ENCODE measurements at regions not wholly inside any gene's neighbourhood (a gene's known extent, or its start where the extent isn't known, plus 50 kb on each side); places are given as distances from the start of the nearest gene placed in this dataset.

DNA sequence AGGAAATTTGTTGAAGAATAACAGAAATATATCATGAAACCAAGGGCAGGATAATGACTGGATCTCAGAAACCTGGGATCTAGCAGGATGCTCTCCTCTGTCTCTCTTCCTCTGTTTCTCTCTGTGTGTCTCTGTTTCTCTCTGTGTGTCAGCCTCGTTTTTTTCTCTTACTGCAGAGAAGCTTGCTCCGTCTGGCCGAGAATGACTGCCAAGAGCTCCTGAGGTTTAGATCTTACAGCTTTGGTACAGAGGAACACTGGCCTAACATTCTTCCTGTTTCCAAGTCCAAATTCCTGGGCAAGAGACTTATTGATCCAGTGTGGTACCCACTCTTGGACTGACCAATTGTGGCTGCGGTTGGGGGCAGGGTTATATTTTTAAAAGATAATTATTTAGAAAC, 564.0 kb downstream of the XPNPEP1 start:
- TF ChIP-seq, protein P1, sequence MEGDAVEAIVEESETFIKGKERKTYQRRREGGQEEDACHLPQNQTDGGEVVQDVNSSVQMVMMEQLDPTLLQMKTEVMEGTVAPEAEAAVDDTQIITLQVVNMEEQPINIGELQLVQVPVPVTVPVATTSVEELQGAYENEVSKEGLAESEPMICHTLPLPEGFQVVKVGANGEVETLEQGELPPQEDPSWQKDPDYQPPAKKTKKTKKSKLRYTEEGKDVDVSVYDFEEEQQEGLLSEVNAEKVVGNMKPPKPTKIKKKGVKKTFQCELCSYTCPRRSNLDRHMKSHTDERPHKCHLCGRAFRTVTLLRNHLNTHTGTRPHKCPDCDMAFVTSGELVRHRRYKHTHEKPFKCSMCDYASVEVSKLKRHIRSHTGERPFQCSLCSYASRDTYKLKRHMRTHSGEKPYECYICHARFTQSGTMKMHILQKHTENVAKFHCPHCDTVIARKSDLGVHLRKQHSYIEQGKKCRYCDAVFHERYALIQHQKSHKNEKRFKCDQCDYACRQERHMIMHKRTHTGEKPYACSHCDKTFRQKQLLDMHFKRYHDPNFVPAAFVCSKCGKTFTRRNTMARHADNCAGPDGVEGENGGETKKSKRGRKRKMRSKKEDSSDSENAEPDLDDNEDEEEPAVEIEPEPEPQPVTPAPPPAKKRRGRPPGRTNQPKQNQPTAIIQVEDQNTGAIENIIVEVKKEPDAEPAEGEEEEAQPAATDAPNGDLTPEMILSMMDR (conservative IDR thresholded peaks at IDR 0.05; ENCODE audit: low read length): no peak
- TF ChIP-seq EZH2phosphoT487 (IDR thresholded peaks at IDR 0.05; ENCODE audit: borderline replicate concordance, low read depth, low read length): no peak
- Histone ChIP-seq H3K4me1 (ENCODE audit: insufficient read depth, low read length, poor library complexity, severe bottlenecking) (no peaks in the 10 kb centered on the region), H3K27ac (ENCODE audit: low read depth, low read length, poor library complexity, severe bottlenecking) (no peak overlapping the region), H4K20me1 (ENCODE audit: insufficient read depth, low read length) (no peaks in the 10 kb centered on the region), H3K79me2 (ENCODE audit: insufficient read depth, low read depth, low read length) (no peaks in the 10 kb centered on the region), H3K4me2 (ENCODE audit: low read length) (no peak overlapping the region), H3K4me3 (ENCODE audit: low read depth, low read length, poor library complexity, severe bottlenecking) (no peak overlapping the region), H3K9me2 (ENCODE audit: insufficient read depth, low read length) (no peaks in the 10 kb centered on the region), H3K36me3 (ENCODE audit: insufficient read depth, low read length) (no peaks in the 10 kb centered on the region), H3K9me3 (ENCODE audit: low read length) (no peaks in the 10 kb centered on the region), H2AFZ (ENCODE audit: low read length) (no peak overlapping the region)
- POLR2A ChIA-PET: no interaction called here
- intact Hi-C loops (cut with micrococcal nuclease; ENCODE audit: unreplicated experiment): no loop called here
- BruUV-seq (replicated peaks): no TSS peak
- DNase-seq (ENCODE audit: low spot score): no peak
- CTCF ChIA-PET (ENCODE audit: unreplicated experiment): no interaction called here

DNA sequence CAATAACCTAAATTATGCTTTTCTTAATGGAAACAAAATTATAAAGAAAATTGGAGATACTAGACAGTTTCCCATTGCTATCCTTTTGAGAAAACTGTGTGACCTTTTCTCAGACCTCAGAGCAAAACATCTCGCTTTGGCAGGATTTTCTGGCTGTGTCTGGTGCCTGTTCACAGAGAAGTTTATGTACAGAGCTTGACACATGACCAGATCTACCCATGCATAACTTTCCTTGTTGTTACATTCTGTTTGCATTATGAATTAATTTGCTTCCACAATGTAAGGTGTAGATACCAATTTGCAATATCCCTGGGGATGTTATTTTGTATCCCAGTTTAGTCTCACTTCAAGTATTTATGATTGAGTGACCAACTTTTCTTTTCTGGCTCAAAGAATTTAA, 565.0 kb downstream of the XPNPEP1 start:
- intact Hi-C loops (cut with micrococcal nuclease; ENCODE audit: unreplicated experiment): no loop called here
- Histone ChIP-seq H3K36me3 (ENCODE audit: insufficient read depth, low read length) (no peaks in the 10 kb centered on the region), H3K4me1 (ENCODE audit: insufficient read depth, low read length, poor library complexity, severe bottlenecking) (no peaks in the 10 kb centered on the region), H2AFZ (ENCODE audit: low read length) (no peak overlapping the region), H3K4me3 (ENCODE audit: low read depth, low read length, poor library complexity, severe bottlenecking) (no peak overlapping the region), H3K9me3 (ENCODE audit: low read length) (no peaks in the 10 kb centered on the region), H4K20me1 (ENCODE audit: insufficient read depth, low read length) (no peaks in the 10 kb centered on the region), H3K27ac (ENCODE audit: low read depth, low read length, poor library complexity, severe bottlenecking) (no peak overlapping the region), H3K4me2 (ENCODE audit: low read length) (no peak overlapping the region), H3K9me2 (ENCODE audit: insufficient read depth, low read length) (no peaks in the 10 kb centered on the region), H3K79me2 (ENCODE audit: insufficient read depth, low read depth, low read length) (no peaks in the 10 kb centered on the region)
- CTCF ChIA-PET (ENCODE audit: unreplicated experiment): no interaction called here
- TF ChIP-seq, protein P1 (conservative IDR thresholded peaks at IDR 0.05; ENCODE audit: low read length): no peak
- TF ChIP-seq EZH2phosphoT487 (IDR thresholded peaks at IDR 0.05; ENCODE audit: borderline replicate concordance, low read depth, low read length): no peak
- DNase-seq (ENCODE audit: low spot score): no peak
- no TSS peak for BruUV-seq (replicated peaks)
- POLR2A ChIA-PET: interaction anchor here (0.7 kb wide), 1 partner anchor 159 kb away, joined by 4 read pairs; no protein-coding TSS in a partner anchor

GRCh38 chr10:109348324-109348723, 575.0 kb downstream of the XPNPEP1 start:
- no peak for DNase-seq (ENCODE audit: low spot score)
- POLR2A ChIA-PET: no interaction called here
- no peak overlapping the region for H3K4me2 ChIP-seq (ENCODE audit: low read length)
- H3K9me3 ChIP-seq (ENCODE audit: low read length): no peaks in the 10 kb centered on the region
- H4K20me1 ChIP-seq (ENCODE audit: insufficient read depth, low read length): no peaks in the 10 kb centered on the region
- no peaks in the 10 kb centered on the region for H3K36me3 ChIP-seq (ENCODE audit: insufficient read depth, low read length)
- H3K4me1 ChIP-seq (ENCODE audit: insufficient read depth, low read length, poor library complexity, severe bottlenecking): no peaks in the 10 kb centered on the region
- no peaks in the 10 kb centered on the region for H3K9me2 ChIP-seq (ENCODE audit: insufficient read depth, low read length)
- H3K79me2 ChIP-seq (ENCODE audit: insufficient read depth, low read depth, low read length): no peaks in the 10 kb centered on the region
- CTCF ChIA-PET (ENCODE audit: unreplicated experiment): no interaction called here
- no peak for TF ChIP-seq EZH2phosphoT487 (IDR thresholded peaks at IDR 0.05; ENCODE audit: borderline replicate concordance, low read depth, low read length)
- TF ChIP-seq, protein P1 (conservative IDR thresholded peaks at IDR 0.05; ENCODE audit: low read length): no peak
- BruUV-seq (replicated peaks): no TSS peak
- H3K4me3 ChIP-seq (ENCODE audit: low read depth, low read length, poor library complexity, severe bottlenecking): no peak overlapping the region
- H2AFZ ChIP-seq (ENCODE audit: low read length): no peak overlapping the region
- H3K27ac ChIP-seq (ENCODE audit: low read depth, low read length, poor library complexity, severe bottlenecking): no peak overlapping the region
- intact Hi-C loops (cut with micrococcal nuclease; ENCODE audit: unreplicated experiment): no loop called here

All from OCI-LY7 (cell line).